Upper lobe of right lung (tissue), 1 donor: ENCODE measurements at regions not wholly inside any gene's neighbourhood (a gene's known extent, or its start where the extent isn't known, plus 50 kb on each side); places are given as distances from the start of the nearest gene placed in this dataset.

Source experiments
- ATAC-seq: fragments of 200-7000 bp; cut with Tn5 transposase; one replicate; pipeline ENCODE4 v1.9.1; 2020; ENCODE audit warnings: mild to moderate bottlenecking, moderate library complexity
- DNase-seq: peaks from one replicate; pipeline ENCODE4 v3.0.0-alpha.2; 2020
- H3K27ac ChIP-seq: fragments of 200-600 bp; one replicate; pipeline ENCODE4 v1.8.0; 2022
- H3K27me3 ChIP-seq: fragments of 200-600 bp; one replicate; pipeline ENCODE4 v1.8.0; 2022; ENCODE audit warnings: mild to moderate bottlenecking
- H3K36me3 ChIP-seq: fragments of 200-600 bp; one replicate; pipeline ENCODE4 v1.8.0; 2022
- H3K4me1 ChIP-seq: fragments of 200-600 bp; one replicate; pipeline ENCODE4 v1.8.0; 2022
- H3K4me3 ChIP-seq: fragments of 200-600 bp; one replicate; pipeline ENCODE4 v1.8.0; 2022; ENCODE audit warnings: mild to moderate bottlenecking
- H3K9me3 ChIP-seq: fragments of 200-600 bp; one replicate; pipeline ENCODE4 v1.8.0; 2022
- CTCF ChIP-seq: fragments of 200-600 bp; IDR thresholded peaks from one replicate; pipeline ENCODE4 v1.8.0; 2022; ENCODE audit warnings: antibody characterized with exemption
- intact Hi-C: fragments of 100-400 bp; cut with DNase I; formaldehyde crosslinking; loops from one replicate; pipeline ENCODE4 v1.11.0; 2022
- donor health status: DM: no; HTN: yes; CAD: no; lungs with severe emphysema.

GRCh38 chr1:93777255-93777654 lies 95.6 kb upstream of the BCAR3 start:
- intact Hi-C loops = no loop called here
- DNase-seq = no peak
- H3K4me3 ChIP-seq = no peak overlapping the region

GRCh38 chr1:93776728-93777127 lies 95.1 kb upstream of the BCAR3 start:
- no peak for DNase-seq
- no peaks in the 10 kb centered on the region for H3K36me3 ChIP-seq
- H3K4me3 ChIP-seq = no peak overlapping the region
- H3K27ac ChIP-seq = no peak overlapping the region
- no peak for TF ChIP-seq CTCF
- intact Hi-C loops = no loop called here
- ATAC-seq = no peak
- H3K27me3 ChIP-seq = no peaks in the 10 kb centered on the region
- no peaks in the 10 kb centered on the region for H3K9me3 ChIP-seq
- no peaks in the 10 kb centered on the region for H3K4me1 ChIP-seq

More at GRCh38 chr1:93777255-93777654, 95.6 kb upstream of the BCAR3 start:
- no peaks in the 10 kb centered on the region for H3K36me3 ChIP-seq
- H3K27me3 ChIP-seq = no peaks in the 10 kb centered on the region
- TF ChIP-seq CTCF = no peak
- H3K9me3 ChIP-seq = no peaks in the 10 kb centered on the region
- ATAC-seq = no peak
- H3K4me1 ChIP-seq = no peaks in the 10 kb centered on the region
- H3K27ac ChIP-seq = no peak overlapping the region

GRCh38 chr1:93775224-93775623 lies 93.6 kb upstream of the BCAR3 start:
- H3K4me3 ChIP-seq = no peak overlapping the region
- no peaks in the 10 kb centered on the region for H3K4me1 ChIP-seq
- intact Hi-C loops = no loop called here
- no peak overlapping the region for H3K27ac ChIP-seq
- no peak for TF ChIP-seq CTCF
- H3K9me3 ChIP-seq = no peaks in the 10 kb centered on the region
- no peaks in the 10 kb centered on the region for H3K27me3 ChIP-seq
- H3K36me3 ChIP-seq = no peaks in the 10 kb centered on the region
- ATAC-seq (peak; percentile 96), DNase-seq (peak; percentile 83)

- no peak for TF ChIP-seq CTCF
- Histone ChIP-seq H3K4me1 (no peaks in the 10 kb centered on the region), H3K36me3 (no peaks in the 10 kb centered on the region), H3K4me3 (no peak overlapping the region), H3K27ac (no peak overlapping the region), H3K27me3 (no peaks in the 10 kb centered on the region), H3K9me3 (no peaks in the 10 kb centered on the region)
- ATAC-seq (no peak), DNase-seq (no peak)
- intact Hi-C loops = no loop called here
Observed at GRCh38 chr1:93774707-93775106, 93.1 kb upstream of the BCAR3 start.

GRCh38 chr1:93773049-93773838 lies 91.6 kb upstream of the BCAR3 start:
- no peak for DNase-seq
- H3K36me3 ChIP-seq = no peaks in the 10 kb centered on the region
- TF ChIP-seq CTCF = no peak
- no peak overlapping the region for H3K4me3 ChIP-seq
- H3K9me3 ChIP-seq = no peaks in the 10 kb centered on the region
- ATAC-seq = no peak
- peaks cover 6% of the 10 kb centered on the region for H3K4me1 ChIP-seq
- H3K27ac ChIP-seq = no peak overlapping the region
- intact Hi-C loops = no loop called here
- H3K27me3 ChIP-seq = no peaks in the 10 kb centered on the region

- no peak overlapping the region for H3K4me3 ChIP-seq
- no peaks in the 10 kb centered on the region for H3K9me3 ChIP-seq
- TF ChIP-seq CTCF = no peak
Observed at GRCh38 chr1:93771843-93772242, 90.2 kb upstream of the BCAR3 start.

More at GRCh38 chr1:93771843-93772242, 90.2 kb upstream of the BCAR3 start:
- intact Hi-C loops = no loop called here
- no peaks in the 10 kb centered on the region for H3K36me3 ChIP-seq
- no peak for DNase-seq
- H3K4me1 ChIP-seq = peaks cover 6% of the 10 kb centered on the region
- no peak overlapping the region for H3K27ac ChIP-seq
- ATAC-seq = no peak
- no peaks in the 10 kb centered on the region for H3K27me3 ChIP-seq
